Testis (tissue), 2 donors: ENCODE measurements at regions not wholly inside any gene's neighbourhood (a gene's known extent, or its start where the extent isn't known, plus 50 kb on each side); places are given as distances from the start of the nearest gene placed in this dataset.

Source experiments
- DNase-seq: peaks from one replicate; pipeline ENCODE4 v3.0.0-alpha.2; 2019
- H3K27ac ChIP-seq, 2 donors: fragments of 200-600 bp; sonication (generic); one replicate each; pipeline ENCODE4 v1.5.1; 2019
- H3K27me3 ChIP-seq: fragments of 200-600 bp; sonication (generic); one replicate; pipeline ENCODE4 v1.5.1; 2019
- H3K36me3 ChIP-seq: fragments of 200-600 bp; sonication (generic); one replicate; pipeline ENCODE4 v1.5.1; 2017; ENCODE audit warnings: low read depth; ENCODE audit errors: missing control alignments
- H3K4me1 ChIP-seq: fragments of 200-600 bp; sonication (generic); one replicate; pipeline ENCODE4 v1.5.1; 2019
- H3K4me3 ChIP-seq, 2 donors: fragments of 200-600 bp; sonication (generic); one replicate each; pipeline ENCODE4 v1.5.1; 2017 to 2019
- H3K9me3 ChIP-seq: fragments of 200-600 bp; sonication (generic); one replicate; pipeline ENCODE4 v1.5.1; 2017
- CTCF ChIP-seq, 3 experiments: fragments of 450-650 bp in 2 of 3; fragments of 200-600 bp in 1 of 3; sonication (generic) in 1 of 3; IDR thresholded peaks; one replicate each; pipeline ENCODE4 v1.5.1; 2016 to 2019; ENCODE audit warnings: antibody characterized with exemption in 3 of 3, mild to moderate bottlenecking in 2 of 3, moderate library complexity in 1 of 3
- POLR2A ChIP-seq: fragments of 450-650 bp; IDR thresholded peaks from one replicate; pipeline ENCODE4 v1.6.1; 2017; ENCODE audit warnings: antibody characterized with exemption, mild to moderate bottlenecking, moderate library complexity
- WGBS, 2 donors: methylation state at CpG; one replicate each; pipeline ENCODE4 v1.1.5; 2018; 5-methylcytosine and 5-hydroxymethylcytosine counted together
- intact Hi-C: fragments of 100-400 bp; cut with DNase I; formaldehyde crosslinking; loops from one replicate; pipeline ENCODE4 v1.15.1; 2023; ENCODE audit warnings: low total_unique reads

DNA sequence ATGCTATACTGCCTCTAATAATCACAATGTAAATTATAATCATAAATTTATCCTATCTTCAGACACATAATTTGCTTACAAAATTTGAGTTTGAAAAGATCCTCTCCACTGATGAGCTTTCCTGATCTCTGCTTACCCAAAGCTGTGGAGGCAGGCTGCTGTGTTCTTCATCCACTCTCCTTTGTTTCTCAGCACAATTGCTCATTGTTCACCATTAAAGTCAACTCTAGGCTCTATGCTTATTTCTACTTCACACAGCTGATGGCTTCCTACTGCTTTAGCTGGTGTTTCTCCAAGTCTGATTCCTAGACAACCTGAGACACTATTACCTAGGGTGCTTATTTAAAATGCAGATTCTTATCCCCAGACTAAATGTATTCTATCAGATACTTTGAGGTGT is 319.7 kb downstream of the PCDH18 start:
- no peaks in the 10 kb centered on the region for H3K9me3 ChIP-seq
- H3K27ac ChIP-seq = no peak overlapping the region
- no peaks in the 10 kb centered on the region for H3K27me3 ChIP-seq
- DNase-seq = no peak
- no peaks in the 10 kb centered on the region for H3K36me3 ChIP-seq
- intact Hi-C loops = no loop called here
- no peak overlapping the region for H3K4me3 ChIP-seq
- TF ChIP-seq POLR2A (no peak), CTCF (IDR thresholded peaks at IDR 0.05) (no peak)
- H3K4me1 ChIP-seq = no peaks in the 10 kb centered on the region

GRCh38 chr4:137209240-137209639 is 323.1 kb downstream of the PCDH18 start:
- no peaks in the 10 kb centered on the region for H3K36me3 ChIP-seq
- H3K4me1 ChIP-seq = no peaks in the 10 kb centered on the region
- no peak overlapping the region for H3K27ac ChIP-seq
- 83 to 94% methylated on average over 2 of the region's 2 CpGs for WGBS, 2 donors
- no peaks in the 10 kb centered on the region for H3K9me3 ChIP-seq
- no peak for TF ChIP-seq CTCF (IDR thresholded peaks at IDR 0.05)
- TF ChIP-seq POLR2A = no peak
- intact Hi-C loops = no loop called here
- no peaks in the 10 kb centered on the region for H3K27me3 ChIP-seq
- DNase-seq = no peak
- H3K4me3 ChIP-seq = no peak overlapping the region

DNA sequence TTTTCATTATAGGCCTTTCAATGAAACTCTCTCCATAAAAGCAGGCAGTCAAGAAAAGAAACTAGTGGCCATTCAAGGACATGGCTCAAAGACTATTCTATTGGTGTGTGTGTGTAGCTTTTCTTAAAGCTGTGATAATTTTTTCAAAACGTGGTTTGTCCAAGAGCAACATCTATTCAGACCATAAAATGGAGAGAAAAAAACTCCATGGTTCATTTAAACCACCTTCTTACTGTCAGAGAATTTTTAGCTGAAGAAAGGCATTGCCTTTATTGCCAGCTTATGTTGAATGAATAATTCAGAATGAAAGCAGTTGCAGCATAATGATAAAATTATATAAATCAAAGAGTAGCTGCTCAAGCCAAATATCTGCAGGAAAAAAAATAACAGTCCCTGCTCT is 325.5 kb downstream of the PCDH18 start:
- no peak for DNase-seq
- no peaks in the 10 kb centered on the region for H3K27me3 ChIP-seq
- 13 to 14% methylated on average over 1 of the region's 1 CpG for WGBS, 2 donors
- no peaks in the 10 kb centered on the region for H3K4me1 ChIP-seq
- H3K4me3 ChIP-seq = no peak overlapping the region
- intact Hi-C loops = no loop called here
- H3K9me3 ChIP-seq = no peaks in the 10 kb centered on the region
- no peak overlapping the region for H3K27ac ChIP-seq
- no peak for TF ChIP-seq CTCF (IDR thresholded peaks at IDR 0.05)
- TF ChIP-seq POLR2A = no peak
- H3K36me3 ChIP-seq = no peaks in the 10 kb centered on the region

GRCh38 chr4:137203601-137204000 is 328.7 kb downstream of the PCDH18 start:
- Histone ChIP-seq H3K36me3 (no peaks in the 10 kb centered on the region), H3K4me1 (no peaks in the 10 kb centered on the region), H3K9me3 (no peaks in the 10 kb centered on the region), H3K4me3 (no peak overlapping the region), H3K27me3 (no peaks in the 10 kb centered on the region), H3K27ac (no peak overlapping the region)
- intact Hi-C loops = no loop called here
- DNase-seq = no peak
- 78 to 81% methylated on average over 2 of the region's 2 CpGs for WGBS, 2 donors
- no peak for TF ChIP-seq POLR2A
- TF ChIP-seq CTCF (IDR thresholded peaks at IDR 0.05) = no peak

GRCh38 chr4:137200322-137200721 is 332.0 kb downstream of the PCDH18 start:
- intact Hi-C loops = no loop called here
- Histone ChIP-seq H3K4me3 (no peak overlapping the region), H3K27me3 (no peaks in the 10 kb centered on the region), H3K27ac (no peak overlapping the region), H3K4me1 (no peaks in the 10 kb centered on the region), H3K36me3 (no peaks in the 10 kb centered on the region), H3K9me3 (no peaks in the 10 kb centered on the region)
- WGBS, 2 donors = 54 to 67% methylated on average over 2 of the region's 2 CpGs
- TF ChIP-seq POLR2A (no peak), CTCF (IDR thresholded peaks at IDR 0.05) (no peak)
- DNase-seq = no peak
